Stomach (tissue), 4 donors: ENCODE measurements at regions not wholly inside any gene's neighbourhood (a gene's known extent, or its start where the extent isn't known, plus 50 kb on each side); places are given as distances from the start of the nearest gene placed in this dataset.

Experiments used
- POLR2A ChIP-seq, 4 donors: fragments of 450-650 bp; IDR thresholded peaks; one replicate each; pipeline ENCODE4 v1.6.1; 2016; ENCODE audit warnings: antibody characterized with exemption in 4 of 4, control low read depth in 2 of 4, mild to moderate bottlenecking in 1 of 4, moderate library complexity in 1 of 4
- POLR2AphosphoS5 ChIP-seq, 3 donors: sonication (generic); formaldehyde crosslinking; IDR thresholded peaks; one replicate each; pipeline ENCODE4 v1.6.1; 2016; ENCODE audit warnings: antibody characterized with exemption in 3 of 3
- TF ChIP-seq, protein P1 (sequence below), 7 experiments: fragments of 450-650 bp in 4 of 7; fragments of 200-600 bp in 3 of 7; sonication (generic) in 3 of 7; IDR thresholded peaks; one replicate each; pipeline ENCODE4 v1.5.1; 2016 to 2019; ENCODE audit warnings: antibody characterized with exemption in 7 of 7, control low read depth in 2 of 7, mild to moderate bottlenecking in 1 of 7

DNA sequence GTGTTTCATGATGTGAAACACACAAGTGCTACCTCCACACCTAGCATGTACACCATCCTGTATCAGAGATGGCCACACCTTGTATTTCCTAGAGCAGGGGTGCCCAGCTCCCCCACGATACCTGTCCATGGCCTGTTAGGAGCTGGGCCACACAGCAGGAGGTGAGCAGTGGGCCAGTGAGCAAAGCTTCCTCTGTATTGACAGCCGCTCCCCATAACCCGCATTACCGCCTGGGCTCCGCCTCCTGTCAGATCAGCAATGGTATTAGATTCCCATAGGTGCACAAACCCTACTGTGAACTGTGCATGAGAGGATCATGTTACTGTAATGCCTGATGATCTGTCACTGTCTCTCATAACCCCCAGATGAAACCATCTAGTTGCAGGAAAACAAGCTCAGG is 145.6 kb upstream of the RNF32 start:
- TF ChIP-seq POLR2A (IDR thresholded peaks at IDR 0.05) (no peak), POLR2AphosphoS5 (IDR thresholded peaks at IDR 0.05) (no peak)
- TF ChIP-seq, protein P1, sequence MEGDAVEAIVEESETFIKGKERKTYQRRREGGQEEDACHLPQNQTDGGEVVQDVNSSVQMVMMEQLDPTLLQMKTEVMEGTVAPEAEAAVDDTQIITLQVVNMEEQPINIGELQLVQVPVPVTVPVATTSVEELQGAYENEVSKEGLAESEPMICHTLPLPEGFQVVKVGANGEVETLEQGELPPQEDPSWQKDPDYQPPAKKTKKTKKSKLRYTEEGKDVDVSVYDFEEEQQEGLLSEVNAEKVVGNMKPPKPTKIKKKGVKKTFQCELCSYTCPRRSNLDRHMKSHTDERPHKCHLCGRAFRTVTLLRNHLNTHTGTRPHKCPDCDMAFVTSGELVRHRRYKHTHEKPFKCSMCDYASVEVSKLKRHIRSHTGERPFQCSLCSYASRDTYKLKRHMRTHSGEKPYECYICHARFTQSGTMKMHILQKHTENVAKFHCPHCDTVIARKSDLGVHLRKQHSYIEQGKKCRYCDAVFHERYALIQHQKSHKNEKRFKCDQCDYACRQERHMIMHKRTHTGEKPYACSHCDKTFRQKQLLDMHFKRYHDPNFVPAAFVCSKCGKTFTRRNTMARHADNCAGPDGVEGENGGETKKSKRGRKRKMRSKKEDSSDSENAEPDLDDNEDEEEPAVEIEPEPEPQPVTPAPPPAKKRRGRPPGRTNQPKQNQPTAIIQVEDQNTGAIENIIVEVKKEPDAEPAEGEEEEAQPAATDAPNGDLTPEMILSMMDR (IDR thresholded peaks at IDR 0.05) = no peak
